SK-N-MC (cell line): ENCODE measurements at regions not wholly inside any gene's neighbourhood (a gene's known extent, or its start where the extent isn't known, plus 50 kb on each side); places are given as distances from the start of the nearest gene placed in this dataset.

Experiments used
- EZH2 ChIP-seq: fragments of 200-600 bp; sonication (generic); IDR thresholded peaks from one replicate; pipeline ENCODE4 v1.6.1; 2017; ENCODE audit warnings: antibody characterized with exemption
- POLR2AphosphoS5 ChIP-seq: IDR thresholded peaks from 2 replicates; pipeline ENCODE4 v1.6.1; 2012; ENCODE audit warnings: mild to moderate bottlenecking, low read depth, low read length, borderline replicate concordance

- TF ChIP-seq POLR2AphosphoS5 (no peak), EZH2 (no peak)
These were observed 2176.3 kb upstream of the CELF4 start for GRCh38 chr18:39741755-39742466.
